Large intestine (tissue), 3 donors: ENCODE measurements at regions not wholly inside any gene's neighbourhood (a gene's known extent, or its start where the extent isn't known, plus 50 kb on each side); places are given as distances from the start of the nearest gene placed in this dataset.

ENCODE experiments used
- DNase-seq, 2 donors: peaks; one replicate each; pipeline versions ENCODE4 v3.0.0 to v3.0.0-alpha.2; 2013
- H3K27ac ChIP-seq: one replicate; pipeline ENCODE4 v1.5.1; 2013; ENCODE audit warnings: low read length
- H3K27me3 ChIP-seq: 2 replicates; pipeline ENCODE4 v1.6.1; 2013; ENCODE audit warnings: low read length; ENCODE audit not compliant: control insufficient read depth, insufficient read depth
- H3K36me3 ChIP-seq: 2 replicates; pipeline ENCODE4 v1.6.1; 2013; ENCODE audit warnings: low read length; ENCODE audit not compliant: control insufficient read depth, insufficient read depth
- H3K4me1 ChIP-seq: one replicate; pipeline ENCODE4 v1.6.1; 2013; ENCODE audit warnings: low read length; ENCODE audit not compliant: control insufficient read depth, insufficient read depth
- H3K4me3 ChIP-seq: one replicate; pipeline ENCODE4 v1.5.1; 2013; ENCODE audit warnings: low read length
- H3K9me3 ChIP-seq: one replicate; pipeline ENCODE4 v1.6.1; 2013; ENCODE audit warnings: mild to moderate bottlenecking, low read depth, low read length, moderate library complexity; ENCODE audit not compliant: control insufficient read depth
- WGBS: methylation state at CpG from one replicate; pipeline ENCODE4 v1.1.5; 2013; ENCODE audit warnings: low lambda C conversion rate; ENCODE audit not compliant: insufficient coverage; 5-methylcytosine and 5-hydroxymethylcytosine counted together

- WGBS: 95% methylated on average over 5 of the region's 8 CpGs
- Histone ChIP-seq H3K27me3 (no peaks in the 10 kb centered on the region), H3K4me3 (no peak overlapping the region), H3K27ac (no peak overlapping the region), H3K4me1 (no peaks in the 10 kb centered on the region), H3K36me3 (no peaks in the 10 kb centered on the region), H3K9me3 (no peaks in the 10 kb centered on the region)
- no peak for DNase-seq
Observed at GRCh38 chr4:147328756-147329446, 152.0 kb upstream of the EDNRA start.

- Histone ChIP-seq H3K27ac (no peak overlapping the region), H3K9me3 (no peaks in the 10 kb centered on the region), H3K27me3 (no peaks in the 10 kb centered on the region), H3K4me3 (no peak overlapping the region), H3K4me1 (no peaks in the 10 kb centered on the region), H3K36me3 (no peaks in the 10 kb centered on the region)
- no peak for DNase-seq
- no CpG with 5 or more reads among the region's 1 CpG for WGBS
Observed at GRCh38 chr4:147332091-147332490, 148.8 kb upstream of the EDNRA start.

GRCh38 chr4:147334478-147334877 lies 146.4 kb upstream of the EDNRA start:
- 0% methylated on average over 1 of the region's 1 CpG for WGBS
- H3K4me1 ChIP-seq: no peaks in the 10 kb centered on the region
- no peaks in the 10 kb centered on the region for H3K36me3 ChIP-seq
- DNase-seq: peak in 1 of 2 donors; percentile 33
- H3K9me3 ChIP-seq: no peaks in the 10 kb centered on the region
- no peaks in the 10 kb centered on the region for H3K27me3 ChIP-seq
- no peak overlapping the region for H3K4me3 ChIP-seq
- no peak overlapping the region for H3K27ac ChIP-seq

- H3K27me3 ChIP-seq: no peaks in the 10 kb centered on the region
- no peaks in the 10 kb centered on the region for H3K36me3 ChIP-seq
- WGBS: no CpG with 5 or more reads among the region's 1 CpG
- no peak for DNase-seq
- no peaks in the 10 kb centered on the region for H3K4me1 ChIP-seq
- H3K4me3 ChIP-seq: no peak overlapping the region
- H3K9me3 ChIP-seq: no peaks in the 10 kb centered on the region
- H3K27ac ChIP-seq: no peak overlapping the region
Observed at GRCh38 chr4:147335183-147335582, 145.7 kb upstream of the EDNRA start.

DNA sequence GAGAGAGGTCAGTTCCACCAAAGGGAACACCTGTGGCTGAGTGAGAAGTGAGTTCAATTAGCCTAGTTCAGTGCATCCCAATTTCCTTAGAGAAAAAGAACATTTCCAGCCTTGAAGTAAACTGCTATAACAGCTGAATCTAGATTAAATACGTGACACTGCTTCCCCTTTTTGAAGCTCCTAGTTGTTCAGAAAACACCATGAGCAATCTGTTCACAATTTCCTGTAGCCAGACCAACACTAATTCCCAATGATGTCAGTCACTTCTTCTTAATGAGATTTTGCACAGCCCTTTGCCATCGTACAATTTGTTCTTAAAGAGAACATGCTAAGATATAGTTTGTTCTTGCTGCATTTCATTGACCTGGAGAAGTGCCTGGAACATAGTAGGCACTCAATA lies 144.6 kb upstream of the EDNRA start:
- Histone ChIP-seq H3K4me3 (no peak overlapping the region), H3K27ac (no peak overlapping the region), H3K4me1 (no peaks in the 10 kb centered on the region), H3K27me3 (no peaks in the 10 kb centered on the region), H3K9me3 (no peaks in the 10 kb centered on the region), H3K36me3 (no peaks in the 10 kb centered on the region)
- DNase-seq: no peak
- WGBS: no CpG with 5 or more reads among the region's 2 CpGs

DNA sequence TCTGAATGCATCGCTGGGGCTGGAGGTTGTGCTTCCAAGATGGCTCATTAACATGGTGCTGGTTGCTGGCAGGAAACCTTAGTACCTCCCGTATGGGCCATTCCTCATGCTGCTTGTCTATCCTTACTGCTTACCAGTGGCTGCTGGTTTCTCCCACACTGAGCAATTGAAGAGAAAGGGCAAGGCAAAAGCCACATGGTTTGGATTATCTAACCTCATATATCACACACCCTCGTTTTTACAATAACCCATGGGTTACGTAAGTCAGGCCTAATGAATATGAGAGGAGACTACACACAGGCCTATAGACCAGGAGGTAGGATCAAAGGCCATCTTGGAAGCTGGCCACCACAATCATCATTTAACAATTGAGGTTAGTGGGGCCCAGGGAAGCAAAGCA lies 141.8 kb upstream of the EDNRA start:
- H3K36me3 ChIP-seq: no peaks in the 10 kb centered on the region
- H3K9me3 ChIP-seq: no peaks in the 10 kb centered on the region
- DNase-seq: peak in 1 of 2 donors; percentile 42
- WGBS: no CpG with 5 or more reads among the region's 4 CpGs
- H3K4me3 ChIP-seq: no peak overlapping the region
- H3K4me1 ChIP-seq: no peaks in the 10 kb centered on the region
- no peak overlapping the region for H3K27ac ChIP-seq
- H3K27me3 ChIP-seq: no peaks in the 10 kb centered on the region

DNA sequence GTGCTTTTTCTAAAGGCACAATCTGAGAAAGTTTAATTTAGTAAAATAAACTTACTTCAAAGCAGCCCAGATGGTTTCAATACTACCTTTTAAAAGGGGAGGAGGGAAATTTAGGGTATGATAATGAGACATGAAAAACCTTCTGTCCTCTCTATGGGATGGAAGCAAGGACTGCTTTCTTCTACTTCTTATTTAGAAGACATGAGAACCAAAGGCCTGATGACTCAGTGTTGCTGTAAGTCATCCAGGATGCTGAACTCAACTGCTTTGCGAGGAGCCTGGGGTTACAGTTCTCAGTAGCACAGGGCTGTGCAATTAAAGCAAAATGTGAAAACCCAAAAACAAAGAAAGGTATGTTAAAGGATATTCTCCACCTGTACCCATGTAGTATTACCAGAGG lies 140.8 kb upstream of the EDNRA start:
- no peaks in the 10 kb centered on the region for H3K27me3 ChIP-seq
- H3K9me3 ChIP-seq: no peaks in the 10 kb centered on the region
- no CpG with 5 or more reads among the region's 1 CpG for WGBS
- H3K27ac ChIP-seq: no peak overlapping the region
- DNase-seq: no peak
- H3K4me1 ChIP-seq: no peaks in the 10 kb centered on the region
- no peaks in the 10 kb centered on the region for H3K36me3 ChIP-seq
- H3K4me3 ChIP-seq: no peak overlapping the region

- Histone ChIP-seq H3K36me3 (no peaks in the 10 kb centered on the region), H3K27me3 (no peaks in the 10 kb centered on the region), H3K27ac (no peak overlapping the region), H3K9me3 (no peaks in the 10 kb centered on the region), H3K4me1 (no peaks in the 10 kb centered on the region), H3K4me3 (no peak overlapping the region)
- 100% methylated on average over 1 of the region's 3 CpGs for WGBS
- no peak for DNase-seq
Observed at GRCh38 chr4:147340591-147341120, 140.2 kb upstream of the EDNRA start.

- no peaks in the 10 kb centered on the region for H3K27me3 ChIP-seq
- no peaks in the 10 kb centered on the region for H3K9me3 ChIP-seq
- H3K36me3 ChIP-seq: no peaks in the 10 kb centered on the region
- DNase-seq: no peak
- no CpG with 5 or more reads among the region's 1 CpG for WGBS
- H3K4me1 ChIP-seq: no peaks in the 10 kb centered on the region
- H3K27ac ChIP-seq: no peak overlapping the region
- no peak overlapping the region for H3K4me3 ChIP-seq
Observed at GRCh38 chr4:147343692-147344091, 137.2 kb upstream of the EDNRA start.

DNA sequence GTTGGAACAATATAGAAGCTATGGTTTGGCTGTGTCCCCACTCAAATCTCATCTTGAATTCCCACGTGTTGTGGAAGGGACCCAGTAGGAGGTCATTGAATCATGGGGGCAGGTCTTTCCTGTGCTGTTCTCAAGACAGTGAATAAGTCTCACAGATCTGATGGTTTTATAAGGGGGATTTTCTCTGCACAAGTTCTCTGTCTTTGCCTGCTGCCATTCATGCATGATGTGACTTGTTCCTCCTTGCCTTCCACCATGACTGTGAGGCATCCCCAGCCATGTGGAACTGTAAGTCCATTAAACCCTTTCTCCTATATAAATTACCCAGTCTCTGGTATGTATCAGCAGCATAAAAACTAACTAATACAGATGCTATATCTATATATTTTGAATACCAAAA lies 135.2 kb upstream of the EDNRA start:
- H3K9me3 ChIP-seq: peaks cover under 1% of the 10 kb centered on the region
- WGBS: no CpG with 5 or more reads among the region's 1 CpG
- H3K4me1 ChIP-seq: no peaks in the 10 kb centered on the region
- DNase-seq: no peak
- no peaks in the 10 kb centered on the region for H3K36me3 ChIP-seq
- no peaks in the 10 kb centered on the region for H3K27me3 ChIP-seq
- H3K4me3 ChIP-seq: no peak overlapping the region
- H3K27ac ChIP-seq: no peak overlapping the region

DNA sequence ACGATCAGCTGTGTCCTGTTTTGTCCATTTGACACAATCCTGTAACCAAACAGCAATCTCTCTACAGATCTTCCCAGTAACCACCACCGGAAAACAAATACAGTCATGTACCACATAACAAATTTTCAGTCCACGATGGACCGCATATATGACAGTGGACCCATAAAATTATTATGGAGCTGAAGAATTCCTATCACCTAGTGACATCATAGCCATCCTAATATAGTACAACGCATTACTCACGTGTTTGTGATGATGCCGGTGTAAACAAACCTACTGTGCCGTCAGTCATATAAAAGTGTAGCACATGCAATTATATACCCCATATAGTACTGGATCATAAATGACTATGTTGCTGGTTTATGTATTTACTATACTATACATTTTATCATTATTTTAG lies 133.7 kb upstream of the EDNRA start:
- Histone ChIP-seq H3K27me3 (no peaks in the 10 kb centered on the region), H3K9me3 (peaks cover 2% of the 10 kb centered on the region), H3K36me3 (no peaks in the 10 kb centered on the region), H3K4me3 (no peak overlapping the region), H3K27ac (no peak overlapping the region), H3K4me1 (no peaks in the 10 kb centered on the region)
- DNase-seq: no peak
- 83% methylated on average over 1 of the region's 8 CpGs for WGBS
